Liver (tissue), 8 donors: ENCODE measurements at regions not wholly inside any gene's neighbourhood (a gene's known extent, or its start where the extent isn't known, plus 50 kb on each side); places are given as distances from the start of the nearest gene placed in this dataset.

ENCODE experiments used
- DNase-seq: peaks from one replicate; pipeline ENCODE4 v3.0.0-alpha.2; 2017; ENCODE audit warnings: low spot score
- H3K27ac ChIP-seq, 2 donors: one replicate each; pipeline ENCODE4 v1.7.0; 2013; ENCODE audit warnings: inconsistent platforms in 2 of 2, low read length in 2 of 2, control low read depth in 1 of 2, low read depth in 1 of 2, mild to moderate bottlenecking in 1 of 2
- H3K27me3 ChIP-seq, 4 donors: one replicate each; pipeline versions ENCODE4 v1.6.1 to v1.7.0; 2013; ENCODE audit warnings: low read length in 3 of 4, inconsistent platforms in 1 of 4, mild to moderate bottlenecking in 1 of 4, moderate library complexity in 1 of 4; ENCODE audit not compliant: control insufficient read depth in 4 of 4, insufficient read depth in 4 of 4
- H3K36me3 ChIP-seq, 4 donors: one replicate each; pipeline versions ENCODE4 v1.6.1 to v1.7.0; 2013; ENCODE audit warnings: low read length in 3 of 4, mild to moderate bottlenecking in 3 of 4, low read depth in 1 of 4, moderate library complexity in 1 of 4; ENCODE audit not compliant: control insufficient read depth in 4 of 4, insufficient read depth in 3 of 4
- H3K4me1 ChIP-seq, 4 donors: one replicate each; pipeline versions ENCODE4 v1.6.1 to v1.7.0; 2013; ENCODE audit warnings: low read length in 3 of 4, mild to moderate bottlenecking in 3 of 4, moderate library complexity in 1 of 4; ENCODE audit not compliant: control insufficient read depth in 4 of 4, insufficient read depth in 4 of 4
- H3K4me3 ChIP-seq, 3 donors: one replicate each; pipeline versions ENCODE4 v1.6.1 to v1.7.0; 2013; ENCODE audit warnings: low read length in 3 of 3, control low read depth in 1 of 3, low read depth in 1 of 3, mild to moderate bottlenecking in 1 of 3
- H3K9ac ChIP-seq, 2 donors: one replicate each; pipeline ENCODE4 v1.7.0; 2013; ENCODE audit warnings: low read length in 2 of 2, mild to moderate bottlenecking in 2 of 2, moderate library complexity in 2 of 2, control low read depth in 1 of 2, low read depth in 1 of 2
- H3K9me3 ChIP-seq, 4 donors: one replicate each; pipeline versions ENCODE4 v1.6.1 to v1.7.0; 2013; ENCODE audit warnings: low read length in 3 of 4; ENCODE audit not compliant: control insufficient read depth in 4 of 4
- ATF3 ChIP-seq: IDR thresholded peaks from 2 replicates; pipeline ENCODE4 v1.6.1; 2016; ENCODE audit warnings: antibody characterized with exemption
- EGR1 ChIP-seq, 2 donors: IDR thresholded peaks; 2 replicates each; pipeline ENCODE4 v1.6.1; 2016 to 2018; ENCODE audit warnings: antibody characterized with exemption in 2 of 2, low read depth in 2 of 2
- FOXA1 ChIP-seq: IDR thresholded peaks from 2 replicates; pipeline ENCODE4 v1.6.1; 2016; ENCODE audit warnings: antibody characterized with exemption
- FOXA2 ChIP-seq: IDR thresholded peaks from 2 replicates; pipeline ENCODE4 v1.6.1; 2016; ENCODE audit warnings: antibody characterized with exemption
- GABPA ChIP-seq, 2 donors: IDR thresholded peaks in 1 of 2; conservative IDR thresholded peaks in 1 of 2; 2 replicates each; pipeline ENCODE4 v1.6.1; 2016; ENCODE audit warnings: antibody characterized with exemption in 2 of 2, mild to moderate bottlenecking in 1 of 2, moderate library complexity in 1 of 2
- HNF4A ChIP-seq, 2 donors: conservative IDR thresholded peaks; 2 replicates each; pipeline ENCODE4 v1.6.1; 2016; ENCODE audit warnings: antibody characterized with exemption in 2 of 2, mild to moderate bottlenecking in 2 of 2
- HNF4G ChIP-seq: IDR thresholded peaks from 2 replicates; pipeline ENCODE4 v1.6.1; 2016; ENCODE audit warnings: antibody characterized with exemption
- JUND ChIP-seq, 2 donors: IDR thresholded peaks; 2 replicates each; pipeline ENCODE4 v1.6.1; 2016; ENCODE audit warnings: antibody characterized with exemption in 2 of 2
- NR2F2 ChIP-seq: IDR thresholded peaks from 2 replicates; pipeline ENCODE4 v1.6.1; 2016; ENCODE audit warnings: antibody characterized with exemption
- RAD21 ChIP-seq, 2 donors: IDR thresholded peaks; 2 replicates each; pipeline ENCODE4 v1.6.1; 2016; ENCODE audit warnings: antibody characterized with exemption in 2 of 2, mild to moderate bottlenecking in 2 of 2
- RXRA ChIP-seq, 2 donors: IDR thresholded peaks; 2 replicates each; pipeline ENCODE4 v1.6.1; 2017 to 2018; ENCODE audit warnings: antibody characterized with exemption in 2 of 2, mild to moderate bottlenecking in 1 of 2
- SP1 ChIP-seq: IDR thresholded peaks from 2 replicates; pipeline ENCODE4 v1.6.1; 2018; ENCODE audit warnings: antibody characterized with exemption, mild to moderate bottlenecking
- TAF1 ChIP-seq: conservative IDR thresholded peaks from 2 replicates; pipeline ENCODE4 v1.6.1; 2016; ENCODE audit warnings: antibody characterized with exemption, mild to moderate bottlenecking
- YY1 ChIP-seq: IDR thresholded peaks from 2 replicates; pipeline ENCODE4 v1.6.1; 2016; ENCODE audit warnings: antibody characterized with exemption, mild to moderate bottlenecking
- ZBTB33 ChIP-seq: IDR thresholded peaks from 2 replicates; pipeline ENCODE4 v1.6.1; 2016; ENCODE audit warnings: antibody characterized with exemption
- WGBS: extraction: QIAGEN DNeasy Blood & Tissue Kit; methylation state at CpG from one replicate; pipeline ENCODE4 v1.1.7; 2013; 5-methylcytosine and 5-hydroxymethylcytosine counted together
- TF ChIP-seq, protein P1 (sequence below): IDR thresholded peaks from 2 replicates; pipeline ENCODE4 v1.6.1; 2016; ENCODE audit warnings: antibody characterized with exemption
- TF ChIP-seq, protein P2 (sequence below): fragments of 150-350 bp; IDR thresholded peaks from 2 replicates; pipeline ENCODE4 v1.5.1; 2017; ENCODE audit warnings: improper control_type of control experiment, low read depth, low read length; ENCODE audit not compliant: missing input control
- TF ChIP-seq, protein P3 (sequence below): IDR thresholded peaks from 2 replicates; pipeline ENCODE4 v1.6.1; 2016; ENCODE audit warnings: antibody characterized with exemption, mild to moderate bottlenecking
- donor health status: healthy.
- donor health status: healthy.
- donor health status: healthy.
- donor health status: healthy.
- donor health status: healthy.

DNA sequence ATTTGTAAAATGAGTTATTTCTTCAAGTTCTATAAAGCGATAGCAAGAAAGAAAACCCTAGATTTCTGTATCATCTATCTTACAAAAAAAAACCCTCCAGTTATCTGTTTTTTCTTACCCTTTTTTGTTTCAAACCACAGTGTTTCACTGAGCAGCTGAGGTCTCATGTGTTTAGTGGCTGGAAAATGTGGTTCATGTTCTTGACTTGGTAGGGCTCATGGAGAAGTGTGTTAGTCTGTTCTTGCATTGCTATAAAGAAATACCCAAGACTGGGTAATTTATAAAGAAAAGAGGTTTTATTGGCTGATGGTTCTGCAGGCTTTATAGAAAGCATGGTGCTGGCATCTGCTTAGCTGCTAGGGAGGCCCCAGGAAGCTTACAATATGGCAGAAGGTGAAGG lies 147.3 kb upstream of the NABP1 start:
- TF ChIP-seq EGR1 (IDR thresholded peaks at IDR 0.05; ENCODE audit: low read depth in 2 of 2), result no peak
- TF ChIP-seq, protein P1, sequence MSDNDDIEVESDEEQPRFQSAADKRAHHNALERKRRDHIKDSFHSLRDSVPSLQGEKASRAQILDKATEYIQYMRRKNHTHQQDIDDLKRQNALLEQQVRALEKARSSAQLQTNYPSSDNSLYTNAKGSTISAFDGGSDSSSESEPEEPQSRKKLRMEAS, result no peak
- TF ChIP-seq SP1, result no peak
- no peak for TF ChIP-seq TAF1
- no peak for TF ChIP-seq HNF4A (conservative IDR thresholded peaks at IDR 0.05)
- TF ChIP-seq, protein P2, sequence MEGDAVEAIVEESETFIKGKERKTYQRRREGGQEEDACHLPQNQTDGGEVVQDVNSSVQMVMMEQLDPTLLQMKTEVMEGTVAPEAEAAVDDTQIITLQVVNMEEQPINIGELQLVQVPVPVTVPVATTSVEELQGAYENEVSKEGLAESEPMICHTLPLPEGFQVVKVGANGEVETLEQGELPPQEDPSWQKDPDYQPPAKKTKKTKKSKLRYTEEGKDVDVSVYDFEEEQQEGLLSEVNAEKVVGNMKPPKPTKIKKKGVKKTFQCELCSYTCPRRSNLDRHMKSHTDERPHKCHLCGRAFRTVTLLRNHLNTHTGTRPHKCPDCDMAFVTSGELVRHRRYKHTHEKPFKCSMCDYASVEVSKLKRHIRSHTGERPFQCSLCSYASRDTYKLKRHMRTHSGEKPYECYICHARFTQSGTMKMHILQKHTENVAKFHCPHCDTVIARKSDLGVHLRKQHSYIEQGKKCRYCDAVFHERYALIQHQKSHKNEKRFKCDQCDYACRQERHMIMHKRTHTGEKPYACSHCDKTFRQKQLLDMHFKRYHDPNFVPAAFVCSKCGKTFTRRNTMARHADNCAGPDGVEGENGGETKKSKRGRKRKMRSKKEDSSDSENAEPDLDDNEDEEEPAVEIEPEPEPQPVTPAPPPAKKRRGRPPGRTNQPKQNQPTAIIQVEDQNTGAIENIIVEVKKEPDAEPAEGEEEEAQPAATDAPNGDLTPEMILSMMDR, result no peak
- no peak for TF ChIP-seq GABPA (IDR thresholded peaks at IDR 0.05 in 1 of 2, conservative IDR thresholded peaks at IDR 0.05 in 1 of 2)
- Histone ChIP-seq H3K36me3 (no peaks in the 10 kb centered on the region), H3K4me1 (no peaks in the 10 kb centered on the region), H3K4me3 (no peak overlapping the region), H3K27ac (no peak overlapping the region), H3K27me3 (no peaks in the 10 kb centered on the region), H3K9ac (no peak overlapping the region), H3K9me3 (no peaks in the 10 kb centered on the region)
- WGBS, result 96% methylated on average over 1 of the region's 1 CpG
- DNase-seq, result no peak

- Histone ChIP-seq H3K9ac (no peak overlapping the region), H3K4me3 (no peak overlapping the region), H3K9me3 (no peaks in the 10 kb centered on the region), H3K27ac (no peak overlapping the region), H3K4me1 (no peaks in the 10 kb centered on the region), H3K36me3 (no peaks in the 10 kb centered on the region), H3K27me3 (no peaks in the 10 kb centered on the region)
- 86% methylated on average over 1 of the region's 1 CpG for WGBS
- no peak for DNase-seq
- TF ChIP-seq NR2F2 (no peak), YY1 (no peak), TAF1 (no peak), ATF3 (no peak), FOXA2 (no peak), HNF4G (no peak), ZBTB33 (no peak), FOXA1 (no peak), SP1 (no peak), RXRA (IDR thresholded peaks at IDR 0.05) (no peak), HNF4A (conservative IDR thresholded peaks at IDR 0.05) (no peak), RAD21 (IDR thresholded peaks at IDR 0.05) (no peak), JUND (IDR thresholded peaks at IDR 0.05) (no peak), GABPA (IDR thresholded peaks at IDR 0.05 in 1 of 2, conservative IDR thresholded peaks at IDR 0.05 in 1 of 2) (no peak), EGR1 (IDR thresholded peaks at IDR 0.05; ENCODE audit: low read depth in 2 of 2) (no peak)
- TF ChIP-seq, protein P2, result no peak
- TF ChIP-seq, protein P3, sequence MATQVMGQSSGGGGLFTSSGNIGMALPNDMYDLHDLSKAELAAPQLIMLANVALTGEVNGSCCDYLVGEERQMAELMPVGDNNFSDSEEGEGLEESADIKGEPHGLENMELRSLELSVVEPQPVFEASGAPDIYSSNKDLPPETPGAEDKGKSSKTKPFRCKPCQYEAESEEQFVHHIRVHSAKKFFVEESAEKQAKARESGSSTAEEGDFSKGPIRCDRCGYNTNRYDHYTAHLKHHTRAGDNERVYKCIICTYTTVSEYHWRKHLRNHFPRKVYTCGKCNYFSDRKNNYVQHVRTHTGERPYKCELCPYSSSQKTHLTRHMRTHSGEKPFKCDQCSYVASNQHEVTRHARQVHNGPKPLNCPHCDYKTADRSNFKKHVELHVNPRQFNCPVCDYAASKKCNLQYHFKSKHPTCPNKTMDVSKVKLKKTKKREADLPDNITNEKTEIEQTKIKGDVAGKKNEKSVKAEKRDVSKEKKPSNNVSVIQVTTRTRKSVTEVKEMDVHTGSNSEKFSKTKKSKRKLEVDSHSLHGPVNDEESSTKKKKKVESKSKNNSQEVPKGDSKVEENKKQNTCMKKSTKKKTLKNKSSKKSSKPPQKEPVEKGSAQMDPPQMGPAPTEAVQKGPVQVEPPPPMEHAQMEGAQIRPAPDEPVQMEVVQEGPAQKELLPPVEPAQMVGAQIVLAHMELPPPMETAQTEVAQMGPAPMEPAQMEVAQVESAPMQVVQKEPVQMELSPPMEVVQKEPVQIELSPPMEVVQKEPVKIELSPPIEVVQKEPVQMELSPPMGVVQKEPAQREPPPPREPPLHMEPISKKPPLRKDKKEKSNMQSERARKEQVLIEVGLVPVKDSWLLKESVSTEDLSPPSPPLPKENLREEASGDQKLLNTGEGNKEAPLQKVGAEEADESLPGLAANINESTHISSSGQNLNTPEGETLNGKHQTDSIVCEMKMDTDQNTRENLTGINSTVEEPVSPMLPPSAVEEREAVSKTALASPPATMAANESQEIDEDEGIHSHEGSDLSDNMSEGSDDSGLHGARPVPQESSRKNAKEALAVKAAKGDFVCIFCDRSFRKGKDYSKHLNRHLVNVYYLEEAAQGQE, result no peak
- TF ChIP-seq, protein P1, result no peak
Observed at GRCh38 chr2:191533693-191534180, 144.2 kb upstream of the NABP1 start.
